ENCODE measurements at regions not wholly inside any gene's neighbourhood (a gene's known extent, or its start where the extent isn't known, plus 50 kb on each side); places are given as distances from the start of the nearest gene placed in this dataset.

DNA sequence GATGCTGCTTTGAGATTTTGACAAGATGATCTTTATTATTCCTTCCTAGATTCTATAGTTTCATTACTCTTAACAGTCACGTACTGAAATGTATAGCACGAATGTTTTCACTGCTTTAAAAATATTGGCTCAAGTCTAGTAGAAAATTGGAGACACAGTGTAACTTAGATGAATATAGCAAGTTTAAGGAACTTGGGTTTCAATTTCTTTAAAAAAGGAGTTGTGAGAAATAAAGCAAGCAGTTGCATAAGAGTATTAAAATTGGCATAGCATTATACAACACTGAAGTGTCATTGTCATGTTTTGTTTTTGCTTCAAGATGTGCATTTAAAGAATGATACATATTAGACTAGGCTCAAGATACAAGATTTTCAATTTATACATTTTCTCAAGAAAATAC lies 624.8 kb upstream of the NOVA1 start:
- TF ChIP-seq EZH2phosphoT487 (conservative IDR thresholded peaks at IDR 0.05; ENCODE audit: low read length), result no peak
- TF ChIP-seq, protein P1, sequence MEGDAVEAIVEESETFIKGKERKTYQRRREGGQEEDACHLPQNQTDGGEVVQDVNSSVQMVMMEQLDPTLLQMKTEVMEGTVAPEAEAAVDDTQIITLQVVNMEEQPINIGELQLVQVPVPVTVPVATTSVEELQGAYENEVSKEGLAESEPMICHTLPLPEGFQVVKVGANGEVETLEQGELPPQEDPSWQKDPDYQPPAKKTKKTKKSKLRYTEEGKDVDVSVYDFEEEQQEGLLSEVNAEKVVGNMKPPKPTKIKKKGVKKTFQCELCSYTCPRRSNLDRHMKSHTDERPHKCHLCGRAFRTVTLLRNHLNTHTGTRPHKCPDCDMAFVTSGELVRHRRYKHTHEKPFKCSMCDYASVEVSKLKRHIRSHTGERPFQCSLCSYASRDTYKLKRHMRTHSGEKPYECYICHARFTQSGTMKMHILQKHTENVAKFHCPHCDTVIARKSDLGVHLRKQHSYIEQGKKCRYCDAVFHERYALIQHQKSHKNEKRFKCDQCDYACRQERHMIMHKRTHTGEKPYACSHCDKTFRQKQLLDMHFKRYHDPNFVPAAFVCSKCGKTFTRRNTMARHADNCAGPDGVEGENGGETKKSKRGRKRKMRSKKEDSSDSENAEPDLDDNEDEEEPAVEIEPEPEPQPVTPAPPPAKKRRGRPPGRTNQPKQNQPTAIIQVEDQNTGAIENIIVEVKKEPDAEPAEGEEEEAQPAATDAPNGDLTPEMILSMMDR (IDR thresholded peaks at IDR 0.05; ENCODE audit: insufficient read depth, low read length, poor library complexity, severe bottlenecking), result no peak
- Histone ChIP-seq H3K4me3 (ENCODE audit: insufficient read depth, low read length, poor library complexity, severe bottlenecking) (no peak overlapping the region), H3K9ac (ENCODE audit: low read length) (no peak overlapping the region), H4K20me1 (ENCODE audit: low read depth, low read length) (no peaks in the 10 kb centered on the region), H2AFZ (ENCODE audit: low read depth, low read length, severe bottlenecking) (no peak overlapping the region), H3F3A (ENCODE audit: insufficient read depth) (no peaks in the 10 kb centered on the region), H3K9me2 (replicated peaks; ENCODE audit: insufficient read depth, low read length) (no peaks in the 10 kb centered on the region), H3K79me2 (ENCODE audit: insufficient read depth, low read length) (no peaks in the 10 kb centered on the region), H3K4me2 (ENCODE audit: low read depth, low read length, poor library complexity, severe bottlenecking) (no peak overlapping the region), H3K27ac (ENCODE audit: low read depth, low read length) (no peak overlapping the region), H3K9me3 (ENCODE audit: insufficient read depth, low read length) (peaks cover 15% of the 10 kb centered on the region; the same call in 1 of the 2 replicates), H3K27me3 (ENCODE audit: low read length) (no peaks in the 10 kb centered on the region), H3K36me3 (ENCODE audit: low read length) (no peaks in the 10 kb centered on the region)

DNA sequence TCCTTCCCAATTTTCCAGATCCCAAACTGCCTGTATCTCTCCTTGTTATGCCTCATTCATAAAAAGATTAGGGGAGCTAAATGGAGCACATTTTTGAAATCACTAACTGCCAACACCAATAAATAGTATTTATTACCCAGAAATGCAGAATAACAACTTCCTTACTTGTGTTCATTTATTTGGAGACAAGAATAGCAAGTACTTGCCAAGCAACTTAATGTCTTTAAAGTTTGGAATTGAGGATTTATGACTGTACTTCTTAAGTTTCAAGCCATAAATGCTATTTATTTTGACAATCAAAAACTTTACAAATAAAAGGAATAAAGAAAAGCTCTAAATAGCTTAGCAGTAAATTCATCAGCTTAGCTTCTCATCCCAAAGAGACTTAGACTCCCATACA lies 626.1 kb upstream of the NOVA1 start:
- Histone ChIP-seq H3K27ac (ENCODE audit: low read depth, low read length) (no peak overlapping the region), H3K9me2 (replicated peaks; ENCODE audit: insufficient read depth, low read length) (no peaks in the 10 kb centered on the region), H3F3A (ENCODE audit: insufficient read depth) (no peaks in the 10 kb centered on the region), H3K79me2 (ENCODE audit: insufficient read depth, low read length) (no peaks in the 10 kb centered on the region), H2AFZ (ENCODE audit: low read depth, low read length, severe bottlenecking) (no peak overlapping the region), H3K27me3 (ENCODE audit: low read length) (no peaks in the 10 kb centered on the region), H3K9me3 (ENCODE audit: insufficient read depth, low read length) (peaks cover 11% of the 10 kb centered on the region; the same call in 1 of the 2 replicates), H4K20me1 (ENCODE audit: low read depth, low read length) (no peaks in the 10 kb centered on the region), H3K4me3 (ENCODE audit: insufficient read depth, low read length, poor library complexity, severe bottlenecking) (no peak overlapping the region), H3K36me3 (ENCODE audit: low read length) (no peaks in the 10 kb centered on the region), H3K4me2 (ENCODE audit: low read depth, low read length, poor library complexity, severe bottlenecking) (no peak overlapping the region), H3K9ac (ENCODE audit: low read length) (no peak overlapping the region)
- no peak for TF ChIP-seq EZH2phosphoT487 (conservative IDR thresholded peaks at IDR 0.05; ENCODE audit: low read length)
- TF ChIP-seq, protein P1 (IDR thresholded peaks at IDR 0.05; ENCODE audit: insufficient read depth, low read length, poor library complexity, severe bottlenecking), result no peak

DNA sequence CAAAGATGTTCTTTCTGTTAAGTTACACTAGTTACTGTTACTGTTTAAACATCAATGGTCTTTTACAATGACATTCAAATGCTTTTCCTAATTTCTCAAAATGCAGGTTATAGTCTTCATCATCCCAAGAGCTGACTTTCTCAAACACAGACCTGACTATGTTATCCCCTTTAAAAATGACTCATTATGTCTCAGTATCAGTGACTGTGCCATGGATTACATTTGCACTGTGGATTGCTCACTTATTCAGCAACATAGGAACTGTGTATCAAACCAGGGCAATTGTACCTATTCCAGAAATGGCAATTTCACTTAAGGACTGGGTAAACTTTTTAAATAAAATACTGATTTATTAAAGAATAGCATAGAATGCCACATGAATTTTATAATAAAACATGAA lies 630.2 kb upstream of the NOVA1 start:
- H3K79me2 ChIP-seq (ENCODE audit: insufficient read depth, low read length), result no peaks in the 10 kb centered on the region
- no peak overlapping the region for H3K9ac ChIP-seq (ENCODE audit: low read length)
- TF ChIP-seq, protein P1 (IDR thresholded peaks at IDR 0.05; ENCODE audit: insufficient read depth, low read length, poor library complexity, severe bottlenecking), result no peak
- no peak for TF ChIP-seq EZH2phosphoT487 (conservative IDR thresholded peaks at IDR 0.05; ENCODE audit: low read length)
- H3K4me2 ChIP-seq (ENCODE audit: low read depth, low read length, poor library complexity, severe bottlenecking), result no peak overlapping the region
- no peaks in the 10 kb centered on the region for H3F3A ChIP-seq (ENCODE audit: insufficient read depth)
- H3K27ac ChIP-seq (ENCODE audit: low read depth, low read length), result no peak overlapping the region
- no peaks in the 10 kb centered on the region; the same call in 1 of the 2 replicates for H3K9me3 ChIP-seq (ENCODE audit: insufficient read depth, low read length)
- no peaks in the 10 kb centered on the region for H3K36me3 ChIP-seq (ENCODE audit: low read length)
- no peaks in the 10 kb centered on the region for H4K20me1 ChIP-seq (ENCODE audit: low read depth, low read length)
- no peak overlapping the region for H3K4me3 ChIP-seq (ENCODE audit: insufficient read depth, low read length, poor library complexity, severe bottlenecking)
- no peak overlapping the region for H2AFZ ChIP-seq (ENCODE audit: low read depth, low read length, severe bottlenecking)
- no peaks in the 10 kb centered on the region for H3K9me2 ChIP-seq (replicated peaks; ENCODE audit: insufficient read depth, low read length)
- no peaks in the 10 kb centered on the region for H3K27me3 ChIP-seq (ENCODE audit: low read length)

All from SU-DHL-6 (cell line).